Gastrocnemius medialis (tissue), 4 donors: ENCODE measurements at regions not wholly inside any gene's neighbourhood (a gene's known extent, or its start where the extent isn't known, plus 50 kb on each side); places are given as distances from the start of the nearest gene placed in this dataset.

Source experiments
- ATAC-seq, 2 donors: fragments of 150-250 bp; one replicate each; pipeline ENCODE4 v1.9.1; 2016
- DNase-seq, 2 donors: peaks; one replicate each; pipeline ENCODE4 v3.0.0-alpha.2; 2019
- H3K27ac ChIP-seq, 4 donors: fragments of 200-600 bp; sonication (generic); 1 replicate in 1 of 4; 2 replicates in 3 of 4; pipeline ENCODE4 v1.5.1; 2016 to 2018; ENCODE audit warnings: mild to moderate bottlenecking in 2 of 4, moderate library complexity in 1 of 4
- H3K27me3 ChIP-seq, 3 donors: fragments of 200-600 bp; sonication (generic) in 2 of 3; 1 replicate in 1 of 3; 2 replicates in 2 of 3; pipeline versions ENCODE4 v1.5.1 to v1.6.0; 2016 to 2019; ENCODE audit warnings: mild to moderate bottlenecking in 1 of 3, moderate library complexity in 1 of 3
- H3K36me3 ChIP-seq, 2 donors: fragments of 200-600 bp; sonication (generic) in 1 of 2; one replicate each; pipeline ENCODE4 v1.5.1; 2017 to 2018
- H3K4me1 ChIP-seq, 2 donors: fragments of 200-600 bp; sonication (generic) in 1 of 2; one replicate each; pipeline ENCODE4 v1.5.1; 2016 to 2017; ENCODE audit warnings: mild to moderate bottlenecking in 2 of 2
- H3K4me3 ChIP-seq, 4 donors: fragments of 200-600 bp; sonication (generic) in 3 of 4; 1 replicate in 1 of 4; 2 replicates in 3 of 4; pipeline ENCODE4 v1.5.1; 2016 to 2019; ENCODE audit warnings: mild to moderate bottlenecking in 2 of 4
- H3K9me3 ChIP-seq, 3 donors: fragments of 200-600 bp; sonication (generic) in 2 of 3; 1 replicate in 1 of 3; 2 replicates in 2 of 3; pipeline ENCODE4 v1.5.1; 2016 to 2019
- POLR2A ChIP-seq, 2 donors: fragments of 450-650 bp; IDR thresholded peaks; one replicate each; pipeline ENCODE4 v1.6.1; 2017; ENCODE audit warnings: antibody characterized with exemption in 2 of 2, mild to moderate bottlenecking in 2 of 2, moderate library complexity in 2 of 2
- in situ Hi-C, 4 donors: fragments of 200-750 bp; cut with MboI; loops; one replicate each; pipeline versions ENCODE4 v1.15.0 to v1.8.0; 2017; ENCODE audit warnings: low sequenced_read_pairs in 4 of 4
- intact Hi-C: fragments of 100-400 bp; cut with DNase I; formaldehyde crosslinking; loops from one replicate; pipeline ENCODE4 v1.15.1; 2023; ENCODE audit warnings: low total_unique reads
- TF ChIP-seq, protein P1 (sequence below), 5 experiments: fragments of 450-650 bp in 3 of 5; fragments of 200-600 bp in 2 of 5; sonication (generic) in 2 of 5; IDR thresholded peaks in 4 of 5; conservative IDR thresholded peaks in 1 of 5; 1 replicate in 4 of 5; 2 replicates in 1 of 5; pipeline ENCODE4 v1.5.1; 2016 to 2019; ENCODE audit warnings: antibody characterized with exemption in 5 of 5, mild to moderate bottlenecking in 3 of 5, moderate library complexity in 3 of 5

DNA sequence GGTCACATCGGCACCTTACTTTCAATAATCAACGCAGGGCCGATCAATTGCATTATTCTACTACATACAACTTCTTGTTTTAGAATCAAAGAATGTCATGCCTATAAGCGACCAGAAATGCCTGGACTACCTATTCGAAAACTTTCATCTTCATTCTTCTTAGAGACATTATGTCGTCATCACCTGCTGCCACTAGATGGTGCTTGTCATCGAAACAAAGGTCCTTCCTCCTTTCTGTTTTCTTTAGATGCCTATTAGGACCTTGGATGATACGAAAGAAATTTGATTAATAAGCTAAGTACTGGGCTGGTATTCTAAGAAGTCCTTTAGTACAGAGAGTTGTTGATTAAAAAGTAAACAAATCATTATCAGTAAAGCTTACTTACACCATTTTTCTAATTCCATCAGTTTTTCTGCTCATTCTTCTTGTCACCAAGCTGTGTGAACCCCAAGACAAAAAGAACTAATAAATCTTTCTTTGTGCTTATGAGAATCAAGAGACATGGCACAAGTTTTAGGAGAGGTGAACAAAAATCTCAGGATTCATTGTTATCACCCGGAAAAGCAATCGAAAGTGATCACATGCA is 154.5 kb upstream of the SLC4A4 start:
- no peak overlapping the region for H3K27ac ChIP-seq
- H3K36me3 ChIP-seq: no peaks in the 10 kb centered on the region
- DNase-seq (peak in 1 of 2 donors; percentile 17), ATAC-seq (peak; percentile 21 to 40)
- H3K4me3 ChIP-seq: no peak overlapping the region
- no peaks in the 10 kb centered on the region for H3K27me3 ChIP-seq
- intact Hi-C loops (loop anchor here (2.0 to 10.0 kb wide), 4 partner anchors 47 to 528 kb away; partner anchors contain the start of gene DCK), in situ Hi-C loops (loop anchor here in 1 of 4 donors (10.0 kb wide), 1 partner anchor 531 kb away; no protein-coding TSS in a partner anchor)
- H3K9me3 ChIP-seq: no peaks in the 10 kb centered on the region
- TF ChIP-seq POLR2A (IDR thresholded peaks at IDR 0.05): no peak
- TF ChIP-seq, protein P1, sequence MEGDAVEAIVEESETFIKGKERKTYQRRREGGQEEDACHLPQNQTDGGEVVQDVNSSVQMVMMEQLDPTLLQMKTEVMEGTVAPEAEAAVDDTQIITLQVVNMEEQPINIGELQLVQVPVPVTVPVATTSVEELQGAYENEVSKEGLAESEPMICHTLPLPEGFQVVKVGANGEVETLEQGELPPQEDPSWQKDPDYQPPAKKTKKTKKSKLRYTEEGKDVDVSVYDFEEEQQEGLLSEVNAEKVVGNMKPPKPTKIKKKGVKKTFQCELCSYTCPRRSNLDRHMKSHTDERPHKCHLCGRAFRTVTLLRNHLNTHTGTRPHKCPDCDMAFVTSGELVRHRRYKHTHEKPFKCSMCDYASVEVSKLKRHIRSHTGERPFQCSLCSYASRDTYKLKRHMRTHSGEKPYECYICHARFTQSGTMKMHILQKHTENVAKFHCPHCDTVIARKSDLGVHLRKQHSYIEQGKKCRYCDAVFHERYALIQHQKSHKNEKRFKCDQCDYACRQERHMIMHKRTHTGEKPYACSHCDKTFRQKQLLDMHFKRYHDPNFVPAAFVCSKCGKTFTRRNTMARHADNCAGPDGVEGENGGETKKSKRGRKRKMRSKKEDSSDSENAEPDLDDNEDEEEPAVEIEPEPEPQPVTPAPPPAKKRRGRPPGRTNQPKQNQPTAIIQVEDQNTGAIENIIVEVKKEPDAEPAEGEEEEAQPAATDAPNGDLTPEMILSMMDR (IDR thresholded peaks at IDR 0.05 in 4 of 5, conservative IDR thresholded peaks at IDR 0.05 in 1 of 5): peak; percentile 22 to 65 (median 23)
- H3K4me1 ChIP-seq: peaks cover 8 to 10% of the 10 kb centered on the region in 2 donors

DNA sequence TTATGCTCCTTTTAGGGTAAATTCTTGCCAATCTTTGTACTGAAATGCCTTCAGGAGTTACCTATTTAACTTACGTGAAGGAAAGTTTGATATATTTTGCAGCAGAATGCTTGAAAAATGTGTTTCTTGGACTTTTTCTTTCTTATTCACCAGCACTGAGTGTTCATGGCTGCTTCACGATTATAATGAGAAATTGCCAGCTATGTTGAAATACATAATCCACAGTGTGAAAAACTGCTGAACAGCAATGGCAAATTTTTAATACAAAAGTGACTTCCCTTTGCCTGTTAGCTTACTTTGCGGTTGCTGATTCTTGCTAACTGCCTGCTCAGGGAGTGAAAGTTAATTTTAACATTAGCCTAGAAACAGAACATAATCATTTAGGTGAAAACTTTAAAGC is 153.8 kb upstream of the SLC4A4 start:
- intact Hi-C loops: loop anchor here (2.0 to 10.0 kb wide), 3 partner anchors 46 to 190 kb away; partner anchors contain the start of gene DCK
- TF ChIP-seq, protein P1 (IDR thresholded peaks at IDR 0.05 in 4 of 5, conservative IDR thresholded peaks at IDR 0.05 in 1 of 5): no peak
- TF ChIP-seq POLR2A (IDR thresholded peaks at IDR 0.05): no peak

DNA sequence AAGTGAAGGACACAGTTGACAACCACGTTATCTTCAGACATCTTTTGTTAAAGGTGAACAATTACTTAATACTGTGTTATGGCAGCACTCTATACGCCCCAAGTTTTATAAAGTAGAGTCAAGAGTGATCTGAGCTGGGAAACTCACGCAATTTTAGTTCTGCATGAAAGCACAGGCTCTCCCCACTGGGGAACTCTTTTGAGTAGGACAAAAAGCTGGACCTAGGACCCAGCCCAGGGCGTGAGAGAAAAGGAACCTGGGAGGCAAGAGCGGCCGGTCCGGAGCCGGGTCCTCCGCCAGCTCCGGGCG is 152.6 kb upstream of the SLC4A4 start:
- in situ Hi-C loops (loop anchor here in 1 of 4 donors (10.0 kb wide), 1 partner anchor 529 kb away; no protein-coding TSS in a partner anchor), intact Hi-C loops (loop anchor here (10.0 kb wide), 2 partner anchors 111 to 191 kb away; partner anchors contain the start of gene DCK)
- TF ChIP-seq, protein P1 (IDR thresholded peaks at IDR 0.05 in 4 of 5, conservative IDR thresholded peaks at IDR 0.05 in 1 of 5): no peak
- TF ChIP-seq POLR2A (IDR thresholded peaks at IDR 0.05): no peak
- Histone ChIP-seq H3K27me3 (no peaks in the 10 kb centered on the region), H3K4me3 (peak overlapping the region; percentile 71 to 81 (median 77)), H3K27ac (peak overlapping the region; percentile 74 to 82 (median 78)), H3K4me1 (peaks cover 8 to 10% of the 10 kb centered on the region in 2 donors), H3K36me3 (no peaks in the 10 kb centered on the region), H3K9me3 (no peaks in the 10 kb centered on the region)
- no peak for DNase-seq
- no peak for ATAC-seq

More for the DNA sequence above, 153.8 kb upstream of the SLC4A4 start:
- in situ Hi-C loops: loop anchor here in 1 of 4 donors (10.0 kb wide), 1 partner anchor 530 kb away; no protein-coding TSS in a partner anchor
- Histone ChIP-seq H3K27ac (no peak overlapping the region), H3K27me3 (no peaks in the 10 kb centered on the region), H3K36me3 (no peaks in the 10 kb centered on the region), H3K4me3 (no peak overlapping the region), H3K4me1 (peaks cover 8 to 10% of the 10 kb centered on the region in 2 donors), H3K9me3 (no peaks in the 10 kb centered on the region)
- DNase-seq (no peak), ATAC-seq (no peak)

DNA sequence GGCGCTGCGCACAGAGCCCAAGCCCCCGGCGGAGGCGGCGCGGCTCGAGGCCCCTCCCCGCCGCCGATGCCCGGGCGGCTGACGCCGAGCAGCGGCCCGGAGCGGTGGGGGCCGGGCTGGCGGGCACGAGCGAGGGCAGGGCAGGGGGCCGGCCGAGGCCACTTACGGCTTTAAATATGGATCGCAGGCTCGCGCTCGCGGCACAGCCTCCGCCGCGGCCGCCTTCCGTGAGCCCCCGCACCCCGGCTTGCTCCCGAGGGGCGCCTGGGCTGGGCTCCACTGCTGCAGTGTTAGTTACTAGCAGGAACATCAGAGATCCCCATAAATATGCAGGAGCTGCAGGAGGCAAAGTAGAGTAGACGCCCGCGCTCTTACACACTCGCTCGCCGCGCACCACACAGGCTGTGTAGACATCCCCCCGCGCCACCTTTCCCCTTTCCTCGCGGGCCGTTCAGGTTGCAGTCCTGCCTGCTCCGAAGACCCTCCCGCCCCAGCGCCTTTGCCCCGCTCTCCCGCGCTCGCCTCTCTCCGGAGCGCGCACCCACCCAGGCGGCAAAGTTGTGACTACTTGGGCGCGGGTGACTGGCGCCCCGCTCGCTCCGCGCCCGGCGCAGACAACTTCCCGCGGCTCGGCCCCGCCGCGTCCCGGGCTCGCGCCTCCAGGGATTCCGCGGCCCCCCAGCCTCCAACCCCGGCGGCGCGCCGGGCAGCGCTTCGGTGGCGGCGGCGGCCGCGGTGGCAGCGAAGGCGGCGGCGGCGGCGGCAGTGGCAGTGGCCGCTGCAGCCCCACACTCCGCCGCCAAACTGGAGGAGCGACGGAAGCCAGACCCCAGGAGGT is 152.0 kb upstream of the SLC4A4 start:
- Histone ChIP-seq H3K4me1 (peaks cover 8 to 10% of the 10 kb centered on the region in 2 donors), H3K36me3 (no peaks in the 10 kb centered on the region), H3K4me3 (peak overlapping the region; percentile 71 to 81 (median 77)), H3K27me3 (no peaks in the 10 kb centered on the region), H3K9me3 (no peaks in the 10 kb centered on the region), H3K27ac (peak overlapping the region; percentile 74 to 82 (median 78))
- ATAC-seq (peak; percentile 68 to 71), DNase-seq (peak in 1 of 2 donors; percentile 30)
- peak; percentile 45 to 57 for TF ChIP-seq POLR2A (IDR thresholded peaks at IDR 0.05)
- TF ChIP-seq, protein P1 (IDR thresholded peaks at IDR 0.05 in 4 of 5, conservative IDR thresholded peaks at IDR 0.05 in 1 of 5): no peak
- in situ Hi-C loops: loop anchor here in 1 of 4 donors (10.0 kb wide), 1 partner anchor 528 kb away; no protein-coding TSS in a partner anchor
- intact Hi-C loops: loop anchor here (10.0 kb wide), 2 partner anchors 112 to 192 kb away; partner anchors contain the start of gene DCK
